HG03108 (cell line): ENCODE measurements at regions not wholly inside any gene's neighbourhood (a gene's known extent, or its start where the extent isn't known, plus 50 kb on each side); places are given as distances from the start of the nearest gene placed in this dataset.

Experiments used
- ATAC-seq: cut with Tn5 transposase; IDR thresholded peaks from one replicate; pipeline ENCODE4 v1.9.1; 2021; ENCODE audit warnings: moderate library complexity; ENCODE audit not compliant: unreplicated experiment

DNA sequence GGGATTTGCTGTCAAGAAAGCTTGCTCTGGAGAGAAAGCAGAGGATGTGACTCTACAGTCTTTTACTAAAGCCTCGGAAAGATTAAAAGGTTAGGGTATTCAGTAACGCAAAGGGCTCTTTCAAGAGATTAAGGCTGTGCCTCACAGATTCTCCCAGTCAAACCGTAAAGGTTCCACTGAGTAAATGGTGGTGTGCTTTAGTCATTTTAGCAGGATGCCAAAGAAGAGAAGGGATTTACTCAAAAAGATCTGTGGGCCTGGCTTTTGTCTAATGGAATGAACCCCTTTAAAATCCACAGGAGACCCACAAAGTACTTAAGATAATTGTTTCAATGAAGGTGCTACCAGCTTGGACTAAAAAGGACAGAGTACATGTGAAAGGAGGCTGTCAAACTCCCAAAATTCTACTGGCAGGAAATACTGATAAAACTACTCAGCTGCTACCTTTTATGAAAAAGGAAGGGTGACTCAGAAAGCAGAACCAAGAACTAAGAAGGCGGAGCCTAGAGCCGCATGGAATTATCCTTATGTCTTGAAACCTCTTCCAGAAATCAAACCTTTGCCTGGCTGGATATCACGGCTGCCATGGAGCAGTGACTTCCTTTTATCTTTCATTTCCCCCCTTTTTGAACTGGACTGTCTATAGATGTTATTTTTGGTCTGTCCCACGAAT lies 670.2 kb upstream of the ZEB2 start:
- no peak for ATAC-seq

DNA sequence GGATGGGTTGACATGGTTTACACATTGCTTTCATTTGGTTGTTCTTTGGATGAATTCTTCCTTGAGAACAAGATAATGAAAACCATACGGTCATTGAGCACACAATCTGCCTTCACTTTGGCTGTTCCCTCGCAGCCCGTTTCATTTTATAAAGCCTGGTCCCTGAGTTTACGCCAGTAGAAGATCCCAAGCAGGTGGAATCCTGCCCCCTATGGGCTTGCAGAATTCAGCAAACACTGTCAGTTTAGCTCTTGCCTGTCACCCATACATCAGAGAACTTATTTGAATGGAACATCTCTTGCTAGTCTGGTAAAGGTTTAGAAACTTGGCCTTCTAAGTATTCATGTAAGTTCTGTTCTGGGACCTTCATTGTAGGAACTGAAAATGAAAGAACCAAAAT lies 666.4 kb upstream of the ZEB2 start:
- ATAC-seq, result no peak

DNA sequence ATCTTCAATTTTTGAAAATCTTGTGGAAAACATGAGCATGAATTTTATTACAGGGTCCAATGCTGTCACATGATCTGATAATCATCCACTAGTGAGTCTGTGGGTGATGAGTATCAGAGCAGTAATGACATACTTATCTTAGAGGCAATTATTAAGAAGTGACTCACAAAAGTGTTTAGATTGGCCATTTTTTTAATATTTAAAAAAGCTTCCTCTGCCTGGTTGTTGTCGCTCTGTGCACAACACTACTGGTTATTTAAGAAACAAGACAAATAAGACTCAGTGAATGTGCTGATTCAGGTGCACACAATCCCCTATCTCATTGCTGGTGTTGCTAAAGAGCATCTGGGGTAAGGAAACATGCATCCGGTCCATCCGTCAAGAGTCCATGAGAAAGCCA lies 665.8 kb upstream of the ZEB2 start:
- ATAC-seq, result no peak

DNA sequence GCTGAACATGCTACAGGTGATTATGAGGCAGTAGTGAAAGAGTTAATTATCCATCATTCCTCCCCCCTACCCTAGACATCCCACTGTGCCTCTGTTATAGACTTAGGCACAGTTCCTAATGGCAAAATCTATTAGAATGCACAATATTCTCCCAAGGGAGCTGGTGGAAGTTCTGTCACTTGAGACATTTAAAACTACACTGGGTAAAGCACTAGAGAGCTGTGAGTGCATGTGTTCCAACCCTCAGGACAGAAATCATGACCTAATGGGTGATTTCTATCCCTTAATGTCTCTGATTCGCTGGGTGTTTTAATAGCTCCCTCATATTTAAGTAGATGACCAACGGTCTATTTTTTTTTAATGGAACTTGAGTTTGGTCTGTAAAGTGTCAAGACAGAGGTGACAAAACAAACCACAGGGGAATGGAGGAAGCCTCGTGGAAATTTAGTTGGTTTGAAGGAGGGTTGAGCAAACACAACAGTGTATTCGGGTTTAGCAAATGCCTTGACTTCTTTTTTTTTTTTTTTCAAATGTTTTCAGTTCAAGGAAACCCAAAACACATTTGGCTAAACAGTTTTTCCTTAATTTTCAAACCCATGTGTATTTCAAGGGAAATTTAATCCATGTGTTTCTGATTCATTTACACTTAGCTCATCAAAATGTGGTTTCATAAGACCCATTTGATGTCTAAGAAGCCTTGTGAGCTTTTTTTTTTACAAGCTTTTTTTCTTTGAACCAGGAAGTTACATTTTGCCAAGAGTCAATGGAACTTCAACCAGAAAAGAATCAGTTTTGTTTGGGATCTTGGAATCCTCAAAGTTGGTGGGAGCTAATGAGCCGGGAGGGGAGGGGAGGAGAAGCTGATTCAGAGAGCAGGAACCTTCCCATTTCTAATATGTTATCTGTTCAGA lies 665.1 kb upstream of the ZEB2 start:
- no peak for ATAC-seq

DNA sequence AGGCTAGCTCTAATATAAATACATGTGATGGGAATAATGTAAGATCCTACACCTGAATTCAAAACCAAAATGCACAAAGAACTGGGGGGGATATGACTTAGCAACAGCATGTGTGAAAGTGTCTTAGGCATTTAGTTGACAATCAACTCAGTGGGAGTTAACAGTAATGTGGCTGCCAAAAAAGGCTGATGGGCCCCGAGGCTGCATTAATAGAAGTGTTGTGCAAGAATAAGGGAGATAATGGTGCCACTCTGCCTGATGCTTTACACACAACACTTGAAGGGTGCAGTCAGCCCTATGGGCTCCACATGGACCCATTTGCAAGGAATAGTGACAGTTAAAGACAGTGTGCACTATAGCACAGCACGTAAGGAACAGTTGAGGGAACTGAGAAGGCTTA lies 649.4 kb upstream of the ZEB2 start:
- no peak for ATAC-seq

DNA sequence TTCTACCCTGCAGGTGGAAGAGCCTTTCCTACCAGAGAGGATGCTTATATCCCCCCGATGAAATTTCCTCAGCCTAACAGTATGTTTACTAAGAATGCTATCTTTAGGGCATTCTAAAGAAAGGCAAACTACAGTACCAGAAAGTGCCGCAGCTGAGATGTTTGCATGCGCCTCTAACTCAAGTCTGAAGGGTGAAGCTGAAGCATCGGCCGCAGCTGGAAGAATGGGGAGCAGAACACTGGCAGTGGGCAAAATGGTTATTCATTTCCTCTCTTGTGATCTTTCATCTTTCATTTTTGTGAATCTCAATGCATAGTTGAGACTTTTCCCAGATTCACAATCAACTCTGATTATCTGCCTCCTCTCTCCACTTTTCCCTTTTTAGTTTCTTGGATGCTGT lies 648.2 kb upstream of the ZEB2 start:
- no peak for ATAC-seq

DNA sequence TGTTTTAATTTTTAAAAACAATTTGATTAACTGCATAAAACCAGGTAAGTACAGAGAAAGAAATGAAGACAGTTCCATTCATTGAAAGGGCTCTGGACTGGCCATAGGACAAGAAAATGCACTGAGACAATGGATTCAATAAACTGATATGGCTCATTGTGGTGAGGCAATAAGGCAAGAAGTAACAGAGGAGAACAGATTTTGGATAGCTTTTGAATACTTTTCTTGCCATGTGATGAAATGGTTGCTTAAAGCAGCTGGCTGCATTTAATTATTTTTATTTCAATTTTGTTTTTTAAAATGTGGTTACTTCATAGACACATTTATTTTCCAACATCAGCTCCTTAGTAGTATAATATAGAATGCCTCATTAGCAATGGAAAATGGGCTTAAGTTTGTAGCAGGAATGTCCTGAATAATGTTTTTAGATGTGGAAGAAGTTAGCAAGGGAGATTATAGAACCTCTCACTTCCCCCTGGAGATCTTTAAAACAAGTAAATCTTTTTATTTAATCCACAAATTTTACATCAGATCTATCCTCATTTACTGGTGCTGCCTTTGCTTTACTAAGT lies 646.9 kb upstream of the ZEB2 start:
- ATAC-seq, result no peak

DNA sequence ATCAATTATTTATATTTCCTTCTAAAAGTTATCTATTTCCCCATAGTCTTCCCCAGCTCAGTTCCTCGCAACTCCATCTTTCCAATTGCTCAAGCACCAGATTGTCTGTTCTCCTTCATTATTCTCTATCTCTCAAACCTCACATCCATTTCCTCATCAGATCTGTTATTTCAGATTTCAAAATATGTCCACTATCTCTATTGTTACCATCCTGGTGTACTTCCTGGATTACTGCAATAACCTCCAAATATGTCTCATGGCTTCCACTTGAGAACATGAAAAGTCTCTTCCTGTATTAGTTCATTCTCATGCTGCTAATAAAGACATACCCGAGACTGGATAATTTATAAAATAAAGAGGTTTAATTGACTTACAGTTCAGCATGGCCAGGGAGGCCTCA lies 641.7 kb upstream of the ZEB2 start:
- ATAC-seq, result no peak

DNA sequence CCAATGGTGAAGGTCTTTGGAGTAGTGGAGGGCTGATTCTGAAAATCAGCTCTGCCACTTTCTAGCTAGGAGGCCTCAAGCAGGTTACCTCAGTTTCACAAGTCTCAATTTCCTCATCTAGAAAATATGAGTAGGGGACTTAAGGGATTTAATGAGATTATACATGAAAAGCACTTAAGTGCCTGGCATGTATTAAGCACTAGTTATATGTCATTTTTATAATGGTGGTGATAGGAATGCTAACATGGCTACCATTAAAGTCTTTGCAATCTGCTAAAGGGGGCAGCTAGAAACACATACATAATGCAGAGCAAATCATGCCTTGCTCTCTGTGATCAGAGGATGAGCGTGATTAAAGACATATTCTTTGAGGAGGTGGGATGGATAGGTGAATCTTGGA lies 640.9 kb upstream of the ZEB2 start:
- ATAC-seq, result no peak

DNA sequence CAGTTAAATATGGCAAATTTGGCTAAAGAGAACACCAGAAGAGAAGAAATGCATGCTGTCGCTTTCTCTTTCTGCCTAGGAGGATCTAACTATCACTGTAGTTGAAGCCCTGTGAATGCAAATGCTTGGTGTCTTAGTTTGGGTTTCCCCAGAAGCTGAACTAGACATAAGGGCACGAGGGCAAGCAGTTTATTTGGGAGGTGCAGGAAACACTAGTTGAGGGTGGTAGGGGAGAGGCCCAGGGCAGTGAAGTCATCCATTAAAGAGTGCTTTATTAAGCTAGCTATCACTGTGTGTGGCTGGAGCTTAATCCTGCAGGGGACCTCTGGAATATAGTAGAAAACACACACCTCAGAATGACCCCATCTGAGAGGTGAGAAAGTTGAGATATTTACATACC lies 639.8 kb upstream of the ZEB2 start:
- ATAC-seq, result no peak

DNA sequence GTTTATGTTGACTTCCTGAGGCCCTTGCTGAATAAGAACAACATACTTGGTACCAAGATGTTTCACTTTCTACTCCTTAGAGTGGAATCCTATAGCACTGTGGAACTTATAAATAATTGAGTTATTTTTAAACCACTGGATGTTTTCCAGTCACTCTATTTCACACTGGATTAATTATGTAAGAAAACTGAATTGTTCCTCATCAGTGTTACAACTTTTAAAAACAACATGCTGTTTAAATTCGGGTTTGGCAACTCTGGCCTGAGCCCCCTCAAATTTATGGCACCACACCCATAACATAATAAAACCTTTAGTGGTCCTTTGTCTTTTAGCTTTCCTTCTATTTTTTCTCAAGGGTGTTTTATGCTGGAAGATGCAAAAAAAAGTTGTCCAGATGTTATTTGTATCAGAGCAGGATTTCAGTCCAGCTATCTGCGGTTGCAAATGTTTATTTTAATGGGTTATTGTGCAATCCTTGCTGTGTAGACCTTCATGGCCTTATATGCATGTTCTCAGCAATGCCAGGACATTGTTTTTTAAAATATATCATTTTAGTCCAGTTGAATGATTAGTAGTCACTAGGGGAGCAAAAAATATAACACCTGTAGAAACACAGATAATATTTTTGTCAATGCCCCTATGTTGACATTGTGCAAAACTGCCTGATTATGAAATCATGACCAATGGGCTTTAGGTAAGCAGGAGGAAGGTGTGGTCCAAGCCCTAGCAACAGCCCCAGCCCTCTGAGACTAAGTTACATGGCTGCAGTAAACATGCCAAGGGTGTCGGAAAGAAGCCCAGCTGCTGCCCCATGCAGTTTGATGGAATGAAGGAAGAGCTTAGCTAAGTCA lies 638.0 kb upstream of the ZEB2 start:
- ATAC-seq, result no peak

DNA sequence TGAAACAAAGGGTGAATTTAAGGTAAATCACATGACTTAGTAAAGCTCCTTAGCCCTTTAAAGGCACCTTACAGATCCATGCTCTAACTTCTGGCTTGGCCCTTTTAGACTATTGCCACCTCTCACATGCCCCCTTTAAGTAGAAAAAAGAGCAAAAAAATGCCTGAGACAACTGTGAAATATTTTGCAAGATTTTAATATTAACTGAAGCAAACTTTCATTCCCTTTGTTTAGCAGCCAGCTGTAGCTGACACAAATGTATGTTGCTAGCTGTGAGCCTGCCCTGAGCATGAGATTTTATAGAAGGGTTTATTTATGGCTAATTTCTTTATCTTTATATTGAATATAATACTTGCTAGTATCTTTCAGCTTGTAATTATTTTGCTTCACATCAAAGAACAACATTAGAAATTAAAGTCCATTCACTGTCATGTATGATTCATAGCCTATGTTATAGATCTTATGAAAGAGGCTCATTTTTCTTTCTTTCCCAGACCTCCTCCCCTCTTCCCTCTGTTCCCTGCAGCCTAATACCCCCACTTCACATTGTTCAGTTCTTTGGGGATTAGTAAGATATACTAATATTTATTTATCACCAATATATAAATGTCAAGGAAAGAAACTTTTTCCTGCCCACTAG lies 637.2 kb upstream of the ZEB2 start:
- no peak for ATAC-seq

DNA sequence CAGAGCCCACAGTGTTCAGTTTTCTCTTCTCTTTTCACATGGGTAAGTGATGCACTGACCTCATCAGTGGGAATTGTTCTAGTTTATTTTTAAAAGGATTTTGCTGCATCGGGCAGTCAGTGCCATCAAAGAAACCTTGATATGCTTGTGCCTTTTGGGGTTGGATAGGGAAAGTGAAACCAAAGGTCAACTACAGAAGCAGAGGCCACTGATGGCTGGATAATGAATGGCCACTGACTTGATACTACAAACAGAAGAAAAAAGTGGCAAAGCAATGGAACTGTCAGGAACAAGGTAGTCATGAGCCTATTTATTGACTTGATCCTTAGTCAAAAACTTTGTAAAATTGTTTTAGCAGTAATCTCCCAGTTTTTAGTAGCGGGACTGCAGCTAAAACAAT lies 636.3 kb upstream of the ZEB2 start:
- ATAC-seq, result no peak

DNA sequence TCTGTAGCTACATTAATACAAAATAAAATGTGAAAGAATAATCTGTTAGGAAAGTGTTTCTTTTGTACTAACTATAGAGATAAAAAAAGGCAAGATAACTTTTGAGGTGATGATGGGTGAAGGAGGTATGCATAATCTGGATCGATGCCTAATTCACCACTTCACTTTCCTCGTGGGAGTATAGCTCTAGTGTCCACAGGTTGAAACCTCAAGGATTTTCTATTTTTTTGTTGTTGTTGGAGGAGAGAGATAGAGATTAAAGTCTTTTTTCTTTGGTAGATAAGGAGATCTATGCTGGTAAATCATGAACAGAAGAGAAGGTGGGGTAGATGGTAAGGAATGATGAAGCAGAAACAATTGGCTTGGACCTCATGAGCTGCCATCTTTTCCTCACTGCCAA lies 635.3 kb upstream of the ZEB2 start:
- ATAC-seq, result no peak

DNA sequence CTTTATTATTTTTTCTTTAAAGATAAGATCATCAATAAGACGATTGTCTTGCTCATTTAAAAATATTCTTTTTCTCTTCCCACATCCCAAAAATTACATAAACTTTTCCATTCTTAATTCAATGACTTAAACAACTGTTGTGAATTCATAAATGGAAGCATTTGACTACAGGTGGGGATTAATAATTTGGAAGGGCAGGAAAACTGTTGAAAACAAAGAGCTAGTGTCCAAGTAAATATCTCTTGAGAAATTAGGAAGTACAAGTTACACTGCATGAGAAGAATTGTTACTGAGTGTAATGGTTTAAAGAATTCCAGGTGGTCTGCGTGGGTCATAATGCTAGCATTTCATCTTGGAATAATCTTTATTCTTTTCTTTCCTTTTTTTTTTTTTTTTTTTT lies 634.8 kb upstream of the ZEB2 start:
- no peak for ATAC-seq

DNA sequence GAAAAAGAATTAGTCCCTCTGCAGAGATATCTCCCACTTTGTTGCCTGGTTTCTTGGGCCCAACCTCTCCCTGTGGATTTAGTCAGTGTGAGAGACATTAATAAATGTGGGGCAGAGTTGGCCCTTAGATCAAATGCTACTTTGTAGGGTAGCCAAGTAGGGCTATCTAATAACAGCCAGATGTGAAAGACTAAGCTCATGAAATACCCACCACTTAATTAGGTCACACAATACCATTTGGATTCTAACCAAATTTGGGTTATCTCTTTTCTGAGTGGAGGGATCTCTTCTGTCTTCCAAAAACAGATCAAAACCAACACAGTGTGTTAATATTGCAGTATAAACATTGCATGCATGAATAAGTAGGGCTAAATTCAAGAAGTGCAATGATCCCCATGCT lies 626.8 kb upstream of the ZEB2 start:
- ATAC-seq, result no peak

DNA sequence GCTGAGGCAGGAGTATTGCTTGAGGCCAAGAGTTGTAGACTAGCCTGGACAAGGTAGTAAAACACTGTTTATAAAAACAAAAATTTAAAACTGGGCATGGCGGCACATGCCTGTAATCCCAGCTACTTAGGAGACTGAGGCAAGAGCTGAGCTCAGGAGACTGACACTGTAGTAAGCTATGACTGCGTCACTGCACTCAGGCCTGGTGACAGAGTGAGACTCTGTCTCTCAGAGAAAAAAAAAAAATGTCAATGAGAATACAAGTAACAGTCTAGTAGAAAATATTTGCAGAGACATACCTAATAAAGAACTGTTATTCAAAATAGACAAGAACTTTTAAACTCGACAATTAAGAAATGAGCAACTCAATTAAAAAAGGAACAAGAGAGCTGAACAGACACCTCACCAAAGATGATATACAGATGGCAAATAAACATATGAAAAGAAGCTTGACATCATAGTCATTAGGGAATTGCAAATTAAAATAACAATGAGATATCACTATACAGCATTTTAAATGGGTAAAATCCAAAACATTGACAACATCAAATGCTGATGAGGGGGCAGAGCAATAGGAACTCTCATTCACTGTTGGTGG lies 624.3 kb upstream of the ZEB2 start:
- no peak for ATAC-seq

DNA sequence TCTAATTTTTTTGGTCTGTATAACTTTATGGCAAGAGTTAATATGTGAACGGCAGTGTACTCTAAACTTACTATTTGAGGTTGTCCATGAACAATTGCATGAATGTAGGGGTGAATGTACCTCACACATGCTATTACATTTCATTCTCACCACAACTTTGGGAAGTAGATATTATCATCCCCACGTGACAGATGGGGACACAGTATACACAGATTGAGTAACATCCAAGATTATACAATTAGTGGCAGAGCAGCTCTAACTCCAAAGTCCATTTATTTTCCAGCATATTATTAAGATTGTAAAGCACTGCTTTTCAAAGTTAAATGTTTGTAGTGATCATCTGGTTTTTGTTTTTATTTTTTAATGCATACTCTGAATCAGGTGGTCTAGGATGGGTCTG lies 622.1 kb upstream of the ZEB2 start:
- no peak for ATAC-seq

DNA sequence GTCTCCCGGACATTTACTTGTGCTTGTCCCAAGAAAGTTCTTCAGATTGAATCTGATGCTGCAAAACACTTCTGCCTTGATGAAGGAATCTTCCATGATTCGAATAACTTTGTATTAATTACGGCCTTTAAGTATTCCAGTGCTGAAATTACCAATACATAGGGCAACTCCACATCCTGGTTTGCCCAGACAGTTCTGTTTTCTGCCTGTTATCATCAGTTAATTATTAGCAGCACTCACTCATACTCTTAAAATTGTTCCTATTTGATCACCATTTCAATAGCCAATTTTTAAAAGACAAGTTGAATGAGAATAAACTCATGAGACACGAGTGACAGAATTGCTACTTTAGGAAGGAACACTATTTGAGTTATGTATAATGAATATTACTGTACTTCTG lies 620.7 kb upstream of the ZEB2 start:
- no peak for ATAC-seq

DNA sequence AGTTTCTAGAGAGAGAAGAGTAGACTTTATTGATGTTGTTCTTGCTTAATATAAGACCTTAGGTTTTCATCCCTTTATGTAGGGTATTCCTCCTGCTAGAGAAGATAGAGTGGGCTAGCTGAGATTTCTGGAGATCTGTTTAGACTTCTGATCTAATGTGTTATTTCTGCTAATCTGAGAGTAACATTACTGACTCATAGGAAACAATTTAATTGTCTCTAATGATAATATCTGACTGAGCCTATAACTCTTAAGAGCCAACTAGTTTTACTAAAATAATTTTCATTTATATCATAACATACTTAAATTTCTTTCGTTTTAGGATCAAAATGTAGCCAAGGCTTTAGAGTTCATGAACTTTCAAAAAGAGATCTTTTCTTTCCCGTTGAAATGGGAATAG lies 618.7 kb upstream of the ZEB2 start:
- ATAC-seq, result no peak
